ENCODE measurements at regions not wholly inside any gene's neighbourhood (a gene's known extent, or its start where the extent isn't known, plus 50 kb on each side); places are given as distances from the start of the nearest gene placed in this dataset.
"Not testable (repeated sequence)": the region's sequence is repeated elsewhere in the genome, so short reads cannot be mapped to it uniquely, and the experiment has no call there.

DNA sequence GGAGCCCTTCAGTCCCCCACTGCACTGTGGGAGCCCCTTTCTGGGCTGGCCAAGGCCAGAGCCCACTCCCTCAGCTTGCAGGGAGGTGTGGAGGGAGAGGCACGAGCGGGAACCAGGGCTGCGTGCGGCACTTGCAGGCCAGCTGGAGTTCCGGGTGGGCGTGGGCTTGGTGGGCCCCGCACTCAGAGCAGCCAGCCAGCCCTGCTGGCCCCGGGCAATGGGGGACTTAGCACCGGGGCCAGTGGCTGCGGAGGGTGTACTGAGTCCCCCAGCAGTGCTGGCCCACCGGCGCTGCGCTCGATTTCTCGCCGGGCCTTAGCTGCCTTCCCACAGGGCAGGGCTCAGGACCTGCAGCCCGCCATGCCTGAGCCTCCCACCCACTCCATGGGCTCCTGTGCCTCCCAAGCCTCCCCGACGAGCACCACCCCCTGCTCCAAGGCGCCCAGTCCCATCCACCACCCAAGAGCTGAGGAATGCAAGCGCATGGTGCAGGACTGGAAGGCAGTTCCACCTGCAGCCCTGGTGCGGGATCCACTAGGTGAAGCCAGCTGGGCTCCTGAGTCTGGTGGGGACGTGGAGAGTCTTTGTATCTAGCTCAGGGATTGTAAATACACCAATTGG lies 776.2 kb downstream of the KCTD8 start:
- not testable (repeated sequence) for DNase-seq

DNA sequence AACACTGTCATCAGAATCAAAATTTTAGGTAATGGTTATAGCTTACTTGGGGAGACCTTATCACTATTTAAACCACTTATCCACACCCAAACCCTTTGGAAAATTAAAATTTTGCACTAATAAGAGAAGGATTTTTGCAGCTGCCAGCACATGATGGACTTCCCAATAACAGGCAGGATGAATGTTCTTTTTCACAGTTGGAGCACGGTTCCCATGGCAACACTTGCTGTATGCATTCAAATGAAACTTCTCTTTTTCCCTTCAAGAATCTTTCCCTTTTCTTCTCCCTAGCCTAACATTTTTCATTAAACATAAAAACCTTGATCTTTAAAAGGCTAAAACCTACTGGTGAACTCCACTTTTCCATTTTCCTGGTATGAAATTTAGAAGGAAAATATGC lies 768.2 kb downstream of the KCTD8 start:
- no peak for DNase-seq

DNA sequence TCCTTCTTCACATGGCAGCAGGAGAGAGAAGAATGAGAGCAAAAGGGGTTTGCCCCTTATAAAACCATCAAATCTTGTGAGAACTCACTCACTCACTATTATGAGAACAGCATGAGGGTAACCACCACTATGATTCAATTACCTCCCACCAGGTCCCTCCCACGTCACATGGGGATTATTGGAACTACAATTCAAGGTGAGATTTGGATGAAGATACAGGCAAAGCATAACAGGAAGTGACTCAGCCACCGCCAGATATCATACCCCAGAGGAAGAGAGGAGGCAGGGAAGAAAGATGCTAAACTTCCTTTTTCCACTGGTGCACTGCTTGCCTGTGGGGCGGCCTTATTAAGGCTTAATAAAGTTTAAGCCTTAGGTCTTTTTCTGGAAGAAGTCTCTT lies 766.1 kb downstream of the KCTD8 start:
- DNase-seq = no peak

DNA sequence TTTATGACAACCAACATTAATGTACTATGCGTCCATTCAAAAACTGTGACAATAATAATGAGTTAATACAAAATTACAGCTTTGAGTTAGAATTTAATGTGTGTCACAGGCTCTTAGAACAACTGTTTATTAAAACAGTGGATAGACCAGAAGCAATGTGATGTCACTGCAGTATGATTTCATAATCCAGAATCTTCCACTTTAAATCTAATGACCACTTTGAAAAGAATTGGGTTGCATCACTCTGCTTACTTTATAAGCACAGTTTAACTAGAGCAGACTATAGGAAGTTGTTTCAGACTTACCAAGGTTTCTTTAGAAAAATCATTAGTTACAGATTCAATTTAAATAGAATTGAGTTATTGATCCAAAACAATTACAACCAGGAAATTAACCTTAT lies 758.5 kb downstream of the KCTD8 start:
- DNase-seq = no peak

DNA sequence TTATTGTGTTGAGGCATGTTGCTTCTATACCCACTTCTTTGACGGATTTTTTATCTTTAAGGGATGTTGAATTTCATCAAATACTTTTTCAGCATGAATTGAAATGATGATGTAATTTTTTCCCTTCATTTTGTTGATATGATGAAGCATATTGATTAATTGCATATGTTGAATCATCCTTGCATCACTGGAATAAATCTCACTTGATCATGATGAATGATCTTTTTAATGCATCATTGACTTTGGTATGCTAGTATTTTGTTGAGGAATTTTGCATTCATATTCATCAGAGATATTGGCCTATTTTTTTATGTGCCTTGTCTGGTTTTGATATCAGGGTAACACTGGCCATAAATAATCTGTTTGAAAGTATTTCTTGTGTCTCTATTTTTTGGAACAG lies 754.7 kb downstream of the KCTD8 start:
- no peak for DNase-seq

DNA sequence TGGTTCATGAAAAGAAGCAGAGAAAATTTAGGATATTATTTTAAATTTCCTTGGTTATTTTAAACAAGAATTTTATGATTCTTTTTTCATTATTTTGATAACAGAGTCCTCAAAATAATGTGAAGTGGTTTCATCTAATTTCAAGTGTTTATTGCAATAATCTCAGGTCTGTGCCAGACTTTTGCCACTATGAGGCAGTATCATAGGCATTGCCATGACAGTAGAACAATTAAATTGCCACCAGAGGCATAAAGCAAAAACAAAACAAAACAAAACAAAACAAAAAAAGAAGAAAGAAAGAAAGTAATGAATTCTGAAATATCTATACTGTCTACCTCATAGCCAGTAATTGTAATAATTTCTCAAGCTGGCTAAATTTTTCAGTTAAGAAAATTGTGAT lies 739.2 kb downstream of the KCTD8 start:
- DNase-seq = no peak

DNA sequence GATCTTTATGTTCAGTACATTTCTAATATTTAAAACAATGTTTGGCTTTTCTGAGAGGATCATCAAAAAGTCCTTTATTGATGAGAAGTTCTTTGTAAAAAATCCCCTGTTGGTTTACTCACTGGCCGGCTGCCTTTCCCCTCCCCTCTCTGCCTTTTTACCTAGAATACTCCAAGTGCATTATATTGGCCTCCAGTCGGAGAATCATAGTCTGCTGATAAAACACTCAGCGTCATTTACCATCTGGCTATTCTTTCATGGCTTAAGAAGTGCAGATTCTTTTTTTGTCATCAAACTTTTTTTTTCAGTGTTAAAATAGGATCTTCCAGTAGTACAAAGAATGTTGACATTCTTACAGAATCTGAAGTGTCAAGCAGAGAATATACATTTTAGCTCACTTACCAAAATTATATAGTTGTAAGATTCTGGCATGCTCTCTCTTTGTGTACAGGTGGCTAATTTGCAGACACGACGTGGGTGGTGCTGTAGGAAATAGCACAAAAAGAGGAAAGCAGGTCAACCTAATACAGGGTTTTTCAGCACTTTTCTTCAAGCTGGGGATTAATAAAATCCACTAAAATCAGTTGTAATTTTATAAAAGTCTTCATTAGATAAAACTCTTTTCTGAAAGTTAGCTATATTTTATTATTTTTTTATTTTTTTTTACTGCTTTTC lies 731.8 kb downstream of the KCTD8 start:
- DNase-seq = no peak

DNA sequence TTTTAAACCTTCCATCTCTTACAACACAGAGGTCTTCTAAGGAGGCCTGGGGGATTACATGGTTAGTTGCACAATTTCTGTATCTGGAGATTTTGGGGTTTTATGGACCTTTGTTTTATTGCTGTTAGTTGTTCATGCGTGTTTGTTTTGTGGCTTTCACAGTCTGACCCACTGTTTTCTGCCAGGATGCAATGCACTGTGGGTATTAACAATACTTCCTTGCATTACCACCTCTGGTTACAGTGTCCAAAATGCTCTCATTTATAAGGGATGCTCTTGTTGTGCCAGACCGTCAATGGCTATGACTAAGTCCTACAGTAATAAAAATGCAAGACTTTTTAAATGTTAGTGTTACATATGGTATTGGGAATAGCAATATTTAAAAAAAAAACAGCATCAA lies 730.2 kb downstream of the KCTD8 start:
- DNase-seq = no peak

DNA sequence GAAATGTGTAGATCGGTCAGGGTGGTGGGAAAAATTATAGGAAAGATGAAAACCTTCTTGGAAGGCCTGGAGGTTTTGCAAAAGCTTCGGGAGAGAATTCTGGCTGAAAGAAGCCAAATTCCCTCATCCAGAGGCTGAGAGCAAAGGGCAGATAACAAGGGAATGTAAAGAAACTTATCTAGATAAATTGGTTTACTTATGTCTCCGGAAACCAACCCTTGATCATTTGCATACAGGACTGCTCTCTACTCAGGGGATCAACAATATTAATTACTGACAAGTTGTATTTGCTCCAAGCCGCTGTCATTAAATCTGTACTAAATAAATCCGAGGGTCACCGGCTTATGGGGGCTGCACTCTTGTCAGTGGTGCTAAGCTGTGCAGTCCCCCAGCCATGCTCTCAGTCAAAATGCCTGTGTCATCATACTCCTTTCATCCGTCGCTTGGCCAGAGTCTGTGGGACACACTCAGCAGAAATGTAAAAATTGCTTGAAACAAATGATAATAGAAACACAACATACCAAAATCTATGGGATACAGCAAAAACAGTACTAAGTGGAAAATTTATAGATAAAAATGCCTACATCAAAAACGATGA lies 715.7 kb downstream of the KCTD8 start:
- DNase-seq = no peak

DNA sequence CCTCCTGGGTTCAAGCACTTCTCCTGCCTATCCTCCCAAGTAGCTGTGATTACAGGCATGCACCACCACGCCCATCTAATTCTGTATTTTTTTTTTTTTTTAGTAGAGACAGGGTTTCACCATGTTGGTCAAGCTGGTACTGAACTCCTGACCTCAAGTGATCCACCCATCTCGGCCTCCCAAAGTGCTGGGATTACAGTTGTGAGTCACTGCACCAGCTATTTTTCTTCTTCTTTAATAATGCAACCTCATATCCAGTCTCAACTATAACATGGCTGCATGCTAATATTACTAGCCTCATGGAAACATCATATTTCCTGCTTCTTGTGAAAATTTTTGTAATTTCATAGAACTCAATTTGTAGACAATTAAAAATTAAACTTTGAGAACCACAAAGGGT lies 706.5 kb downstream of the KCTD8 start:
- DNase-seq = no peak

DNA sequence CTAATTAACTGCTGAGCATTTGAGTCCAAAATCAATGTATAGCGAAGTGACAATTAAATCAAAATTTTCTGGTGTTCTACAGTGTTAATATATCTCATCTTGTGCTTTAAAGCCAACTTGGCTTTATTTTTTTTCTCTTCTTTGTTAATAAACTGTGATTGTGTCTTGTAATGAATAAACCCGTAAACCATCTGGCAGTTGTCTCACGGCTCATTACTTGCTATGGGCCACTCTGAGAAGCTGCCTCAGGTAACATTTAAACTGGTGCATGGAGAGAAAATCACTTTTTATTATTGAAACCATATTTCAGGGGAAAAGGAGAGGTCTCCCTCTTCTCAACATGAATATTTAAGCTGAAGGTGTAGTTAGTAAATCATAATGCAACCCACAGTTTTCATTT lies 694.0 kb downstream of the KCTD8 start:
- no peak for DNase-seq

DNA sequence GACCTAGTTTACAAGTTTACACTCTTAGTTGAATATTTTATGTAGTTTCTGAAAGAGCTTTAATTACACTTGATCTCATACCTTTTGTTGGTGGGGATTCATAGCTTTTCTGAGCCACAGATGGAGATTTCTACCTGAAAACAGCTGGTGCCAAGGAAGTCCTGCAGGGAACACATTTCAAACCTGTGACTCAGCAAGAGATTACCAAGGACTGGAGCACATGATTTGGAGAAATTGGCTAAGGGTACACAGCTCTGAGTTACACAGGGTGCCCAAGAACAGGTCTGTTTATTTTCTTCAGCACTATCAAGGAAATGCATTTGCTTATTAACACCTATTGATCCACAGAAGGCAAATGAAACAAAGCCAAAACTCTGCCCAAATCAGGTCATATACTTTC lies 691.5 kb downstream of the KCTD8 start:
- no peak for DNase-seq

DNA sequence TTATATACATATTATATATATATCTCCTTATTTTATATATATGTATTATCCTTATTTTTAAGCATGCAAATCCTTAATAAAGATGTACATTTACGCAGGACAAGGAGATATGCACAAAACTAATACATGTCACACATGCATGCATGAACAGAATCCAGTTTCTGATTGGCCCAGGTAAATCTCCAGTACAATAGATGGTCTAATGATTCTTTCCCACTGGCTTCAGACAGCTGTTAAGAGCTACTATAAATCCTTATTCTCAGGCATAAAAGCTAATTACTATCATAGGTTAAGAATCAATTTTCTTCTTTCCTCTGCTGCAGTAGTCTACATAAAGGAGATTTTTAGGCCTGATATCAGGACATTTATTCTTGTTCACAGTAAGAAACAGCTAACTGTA lies 689.8 kb downstream of the KCTD8 start:
- no peak for DNase-seq

DNA sequence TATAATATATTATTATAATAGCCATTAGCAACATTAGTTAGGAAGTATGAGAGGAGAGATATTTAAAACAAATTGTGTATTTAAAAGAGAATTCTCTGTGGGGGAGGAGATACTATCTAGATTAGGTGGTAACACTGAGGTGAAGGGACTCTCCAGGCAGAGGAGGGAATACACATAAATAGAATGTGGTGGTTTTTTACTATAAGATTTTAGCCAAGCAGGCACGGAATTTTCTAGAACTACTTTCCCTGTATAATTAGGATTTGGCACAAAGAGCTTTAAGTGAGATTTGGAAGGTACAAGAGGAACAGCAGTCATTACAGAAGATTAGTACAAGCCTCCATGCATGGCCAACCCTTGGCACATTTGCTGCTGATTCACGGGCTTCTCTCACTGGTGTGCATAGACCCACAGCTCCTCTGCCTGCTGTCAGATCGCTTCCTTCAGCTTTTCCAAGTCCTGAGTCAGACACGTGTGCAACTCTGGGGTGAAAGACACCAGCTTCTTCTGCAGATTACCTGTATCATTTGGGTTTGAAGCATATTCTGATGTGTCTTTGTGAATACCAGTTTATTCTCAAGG lies 685.5 kb downstream of the KCTD8 start:
- no peak for DNase-seq

DNA sequence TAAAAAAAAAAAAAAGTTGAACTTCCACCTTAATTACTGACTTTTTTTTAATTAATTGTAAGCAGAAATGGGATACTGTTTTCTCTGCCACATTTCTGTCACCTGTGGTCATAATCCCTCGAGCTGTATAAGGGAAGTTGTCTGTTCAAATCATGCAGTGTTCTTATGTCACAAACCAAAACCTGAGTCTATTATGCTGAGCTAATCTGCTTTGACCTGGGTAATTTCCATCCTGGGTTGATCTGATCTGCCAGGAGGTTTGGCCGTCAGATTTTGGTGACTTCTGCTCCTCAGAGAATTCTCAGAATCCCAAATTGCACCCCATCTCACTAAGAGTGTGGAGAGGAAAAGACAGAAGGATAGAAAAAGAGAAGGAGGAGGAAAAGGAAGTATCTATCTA lies 683.1 kb downstream of the KCTD8 start:
- no peak for DNase-seq

DNA sequence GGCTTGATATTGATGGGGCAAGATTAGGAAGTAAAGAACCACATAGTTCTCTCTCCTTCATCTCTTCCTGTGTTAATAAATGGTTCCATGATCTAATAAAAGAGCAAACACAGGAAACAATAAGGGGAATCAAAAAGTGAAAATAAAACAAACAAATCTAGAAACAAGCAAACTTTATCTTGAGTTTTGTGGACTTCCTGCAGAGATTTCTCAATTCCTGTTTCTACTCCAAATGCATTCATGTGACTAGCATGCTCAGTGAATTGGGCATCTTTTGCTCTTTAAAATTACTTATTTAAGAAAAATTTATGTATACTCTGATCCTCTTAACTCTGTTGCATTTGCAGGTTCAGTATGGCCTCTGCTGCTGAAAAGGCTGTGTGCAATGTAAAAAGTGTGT lies 682.0 kb downstream of the KCTD8 start:
- DNase-seq = no peak

DNA sequence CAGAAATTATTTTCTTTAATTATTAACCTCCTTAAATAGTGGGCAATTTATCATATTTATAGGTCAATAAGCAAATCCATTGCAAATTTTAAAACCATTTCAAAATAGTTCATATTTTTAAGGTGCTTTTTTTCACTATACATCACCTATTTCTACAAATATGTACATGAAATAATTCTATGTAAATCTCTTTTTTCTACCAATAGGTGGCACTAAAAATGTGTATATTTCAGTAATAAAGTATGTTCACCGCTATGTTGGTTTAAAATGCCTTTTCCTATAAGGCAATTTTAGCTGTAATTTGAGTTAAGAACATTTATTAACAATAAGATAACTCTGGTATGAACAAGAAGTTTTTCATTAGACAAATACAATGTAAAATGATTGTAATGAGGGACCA lies 672.2 kb downstream of the KCTD8 start:
- peak; percentile 5 for DNase-seq

DNA sequence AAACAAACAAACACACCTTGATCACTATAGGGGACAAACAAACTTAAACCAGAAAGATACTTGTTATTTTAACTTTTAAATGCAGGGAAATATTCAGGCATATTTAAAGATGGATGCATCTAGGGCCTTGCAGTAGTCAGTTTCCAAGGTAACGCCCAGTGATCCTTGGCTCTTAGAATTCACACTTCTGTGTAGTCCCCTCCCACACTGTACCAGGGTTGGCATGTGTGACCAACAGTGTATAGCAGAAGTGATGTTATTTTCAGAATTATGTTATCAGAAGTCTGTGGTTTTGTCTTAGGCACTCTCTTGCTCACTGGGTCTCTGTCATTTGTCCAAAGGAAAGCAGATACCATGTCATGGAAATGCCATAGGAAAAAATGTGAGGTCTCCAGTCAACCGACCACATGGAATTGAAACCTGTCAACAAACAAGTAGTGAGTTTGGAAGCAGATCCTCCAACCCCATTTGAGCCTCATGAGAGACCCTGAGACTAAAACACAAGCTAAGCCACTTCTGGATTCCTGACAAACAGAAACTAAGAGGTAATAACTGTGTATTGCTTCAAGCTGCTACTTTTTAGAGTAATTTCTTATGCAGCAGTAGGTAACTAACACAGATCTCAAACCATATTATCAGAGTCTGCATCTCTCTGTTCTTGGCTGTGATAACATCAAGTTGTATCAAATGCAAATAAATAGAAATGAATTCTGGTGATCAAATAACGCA lies 670.3 kb downstream of the KCTD8 start:
- DNase-seq = no peak

DNA sequence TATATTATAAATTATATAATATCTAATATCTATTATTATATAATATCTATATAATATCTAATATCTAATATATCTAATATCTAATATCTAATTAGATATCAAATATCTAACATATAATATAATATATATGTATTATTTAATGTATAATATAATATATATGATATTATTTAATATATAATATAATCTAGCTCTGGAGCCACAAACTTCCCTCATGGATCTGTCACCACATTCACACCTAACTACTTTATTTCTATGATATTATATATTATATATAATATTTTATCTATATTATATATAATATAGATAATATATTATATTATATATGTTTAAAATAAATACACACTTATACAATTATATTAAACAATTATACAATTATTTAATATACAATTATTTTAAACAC lies 667.5 kb downstream of the KCTD8 start:
- no peak for DNase-seq

DNA sequence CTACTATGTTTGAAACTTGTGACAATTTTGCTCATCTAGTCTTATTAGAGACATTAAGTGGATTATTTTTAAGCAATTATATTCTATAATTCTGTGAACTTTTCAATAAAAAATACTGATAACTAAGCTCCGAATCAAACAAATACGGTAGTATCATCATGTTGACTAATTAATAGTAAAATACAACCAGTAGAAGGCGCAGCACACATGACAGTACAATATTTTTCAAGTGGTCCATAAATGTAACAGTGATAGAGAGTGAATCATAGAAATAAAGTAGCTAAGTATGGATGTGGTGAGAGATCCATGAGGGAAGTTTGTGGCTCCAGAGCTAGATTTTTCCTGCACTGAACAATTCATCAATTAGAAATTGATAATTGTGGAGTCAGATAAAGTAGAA lies 666.2 kb downstream of the KCTD8 start:
- no peak for DNase-seq

DNA sequence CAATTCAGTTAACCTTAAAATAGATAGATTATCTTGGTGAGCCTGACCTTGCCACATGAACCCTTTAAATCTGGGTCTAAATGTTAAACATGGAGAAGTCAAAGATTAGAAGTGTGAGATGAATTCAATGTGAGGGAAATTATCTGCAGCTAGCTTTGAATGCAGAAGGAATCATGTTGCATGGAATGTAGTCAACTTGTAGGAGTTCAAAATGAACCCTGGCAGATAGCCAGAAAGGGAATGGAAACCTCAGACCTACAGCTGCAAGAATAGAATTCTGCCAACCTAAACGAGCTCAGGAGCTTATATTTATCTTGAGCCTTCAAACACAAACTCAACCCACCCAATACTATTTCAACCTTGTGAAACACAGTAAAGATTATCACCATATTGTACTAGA lies 632.5 kb downstream of the KCTD8 start:
- DNase-seq = no peak

DNA sequence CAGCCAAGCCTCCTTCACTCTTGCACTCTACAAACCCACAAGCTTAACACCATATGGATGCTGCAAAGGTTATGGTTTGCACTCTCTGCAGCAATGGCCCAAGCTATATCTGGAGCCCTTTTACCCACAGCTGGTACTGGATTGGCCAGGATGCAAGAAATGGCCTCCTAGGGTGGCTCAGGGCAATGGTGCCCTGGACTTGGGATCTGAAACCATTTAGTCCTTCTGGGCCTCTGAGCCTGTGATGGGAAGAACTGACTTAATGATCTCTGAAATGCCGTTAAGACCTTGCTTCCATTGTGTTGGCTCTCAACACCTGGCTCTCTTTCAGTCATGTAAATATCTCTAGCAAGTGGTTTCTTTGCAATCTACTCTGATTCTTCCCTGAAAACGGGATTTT lies 626.0 kb downstream of the KCTD8 start:
- no peak for DNase-seq

DNA sequence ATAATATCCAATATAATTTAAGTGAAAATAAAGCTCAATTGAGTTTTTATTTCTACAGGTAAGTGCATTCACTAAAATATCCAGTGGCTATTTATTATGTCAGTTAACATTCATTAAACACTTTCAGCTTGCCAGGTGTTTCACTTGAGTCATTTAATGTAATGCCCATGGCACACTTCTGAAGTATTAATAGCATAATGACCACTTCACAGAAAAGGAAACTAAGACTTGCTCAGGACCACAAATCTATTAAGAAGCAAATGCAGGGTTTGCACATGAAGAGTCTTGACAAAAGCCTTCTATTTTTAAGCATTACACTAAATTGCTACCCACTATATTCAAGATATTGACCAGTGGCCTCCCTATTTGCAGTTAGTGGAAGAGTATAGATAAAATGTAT lies 612.7 kb downstream of the KCTD8 start:
- no peak for DNase-seq

DNA sequence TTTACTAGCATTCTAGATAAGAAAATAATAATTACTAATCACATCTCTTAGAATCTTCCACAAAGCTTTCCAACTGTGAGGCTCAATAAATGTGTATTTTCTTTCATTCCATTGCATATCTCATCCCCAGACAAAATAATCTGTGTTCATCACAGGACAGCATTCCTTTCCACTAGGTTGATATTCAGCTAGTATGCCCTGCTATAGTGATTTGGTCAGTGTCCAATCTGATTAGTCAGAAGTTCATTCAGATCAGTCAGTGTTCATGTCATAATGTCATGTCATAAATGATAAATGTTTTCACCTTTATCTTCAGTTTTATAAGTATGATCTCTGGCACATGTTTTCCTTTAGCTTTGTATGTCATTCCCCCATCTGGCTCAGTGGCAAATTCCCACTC lies 611.4 kb downstream of the KCTD8 start:
- no peak for DNase-seq

All from fibroblast of skin of back (primary cell).